ENCODE measurements at regions not wholly inside any gene's neighbourhood (a gene's known extent, or its start where the extent isn't known, plus 50 kb on each side); places are given as distances from the start of the nearest gene placed in this dataset.

- H3K9me3 Mint-ChIP-seq: no peaks in the 10 kb centered on the region
- H3K9me2 ChIP-seq (ENCODE audit: insufficient read depth): peaks cover 4% of the 10 kb centered on the region; the same call in 1 of the 2 replicates
- no peaks in the 10 kb centered on the region for H3K27me3 Mint-ChIP-seq (ENCODE audit: insufficient read depth, low read depth, poor library complexity)
- TF ChIP-seq EZH2phosphoT487 (IDR thresholded peaks at IDR 0.05; ENCODE audit: unreplicated experiment) (no peak), EZH2 (IDR thresholded peaks at IDR 0.05; ENCODE audit: low read depth, unreplicated experiment) (no peak), JUNB (IDR thresholded peaks at IDR 0.05; ENCODE audit: unreplicated experiment) (no peak), CREB1 (CRISPR knock-in tag; IDR thresholded peaks at IDR 0.05; ENCODE audit: low read depth) (no peak), ZNF462 (CRISPR knock-in tag; IDR thresholded peaks at IDR 0.05) (no peak), ZNF114 (CRISPR knock-in tag; IDR thresholded peaks at IDR 0.05) (no peak), REST (IDR thresholded peaks at IDR 0.05; ENCODE audit: unreplicated experiment) (no peak), CTCF (conservative IDR thresholded peaks at IDR 0.05; ENCODE audit: low read depth in 2 of 2) (no peak)
- peaks cover 6% of the 10 kb centered on the region; the same call in 2 of the 3 replicates for H3K4me1 Mint-ChIP-seq
- no peaks in the 10 kb centered on the region for H4K20me1 ChIP-seq (replicated peaks; ENCODE audit: insufficient read depth)
- no peaks in the 10 kb centered on the region for H3K27me3 ChIP-seq (ENCODE audit: insufficient read depth)
- no peak overlapping the region for H3K4me3 ChIP-seq
- H3K4me1 ChIP-seq (ENCODE audit: insufficient read depth): no peaks in the 10 kb centered on the region
- no peaks in the 10 kb centered on the region for H3F3A ChIP-seq (replicated peaks; ENCODE audit: low read depth)
- no peaks in the 10 kb centered on the region for H3K36me3 Mint-ChIP-seq (ENCODE audit: low read depth)
- ATAC-seq (no peak), DNase-seq (ENCODE audit: low spot score) (no peak)
- H3K27ac Mint-ChIP-seq: no peak overlapping the region
- H3K4me2 ChIP-seq: no peak overlapping the region
- H2AFZ ChIP-seq: no peak overlapping the region
- no peaks in the 10 kb centered on the region for H3K36me3 ChIP-seq (ENCODE audit: insufficient read depth)
- H3K4me3 Mint-ChIP-seq: no peak overlapping the region
- no peaks in the 10 kb centered on the region for H3K79me2 ChIP-seq (replicated peaks; ENCODE audit: insufficient read depth)
- no peak overlapping the region for H3K27ac ChIP-seq (ENCODE audit: low read depth)
Observed at GRCh38 chr13:79997244-79997643, 343.7 kb downstream of the SPRY2 start.

Data from GM23338 (cell line).